Frontal cortex (tissue), 3 donors: ENCODE measurements at regions not wholly inside any gene's neighbourhood (a gene's known extent, or its start where the extent isn't known, plus 50 kb on each side); places are given as distances from the start of the nearest gene placed in this dataset.
A peak's percentile ranks its signal among the peaks of the same experiment; 100 is the strongest.

Source experiments
- DNase-seq, 2 donors: peaks; one replicate each; pipeline ENCODE4 v3.0.0; 2012; ENCODE audit warnings: low spot score in 2 of 2
- FAIRE-seq: peaks from 2 replicates; lab custom pipeline; 2012; peaks lifted over from hg19 to GRCh38; lab: Jason Lieb, UNC
- donor health status: control.
- donor health status: control.
- donor health status: control.

GRCh38 chr6:113140721-113141120 lies 716.4 kb upstream of the MARCKS start:
- FAIRE-seq (no peak), DNase-seq (no peak)

DNA sequence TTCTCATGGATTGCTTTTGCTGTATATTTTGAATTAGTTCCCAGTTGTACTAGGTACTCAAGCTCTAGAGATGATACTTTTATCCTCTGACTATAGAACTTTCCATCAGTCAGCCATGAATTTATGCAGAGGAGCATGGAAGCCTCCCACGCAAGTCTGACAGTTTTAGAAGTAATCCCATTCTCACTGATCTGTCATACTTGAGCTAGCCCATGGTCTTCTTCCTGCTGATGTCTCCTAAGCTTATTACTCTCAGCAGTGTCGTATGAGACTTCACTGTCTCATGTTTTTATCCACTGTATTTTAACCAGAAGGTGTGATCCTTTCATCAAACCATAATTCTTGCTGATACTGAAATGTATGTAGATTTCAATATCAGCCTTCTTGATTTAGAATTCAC lies 715.2 kb upstream of the MARCKS start:
- DNase-seq (no peak), FAIRE-seq (no peak)

DNA sequence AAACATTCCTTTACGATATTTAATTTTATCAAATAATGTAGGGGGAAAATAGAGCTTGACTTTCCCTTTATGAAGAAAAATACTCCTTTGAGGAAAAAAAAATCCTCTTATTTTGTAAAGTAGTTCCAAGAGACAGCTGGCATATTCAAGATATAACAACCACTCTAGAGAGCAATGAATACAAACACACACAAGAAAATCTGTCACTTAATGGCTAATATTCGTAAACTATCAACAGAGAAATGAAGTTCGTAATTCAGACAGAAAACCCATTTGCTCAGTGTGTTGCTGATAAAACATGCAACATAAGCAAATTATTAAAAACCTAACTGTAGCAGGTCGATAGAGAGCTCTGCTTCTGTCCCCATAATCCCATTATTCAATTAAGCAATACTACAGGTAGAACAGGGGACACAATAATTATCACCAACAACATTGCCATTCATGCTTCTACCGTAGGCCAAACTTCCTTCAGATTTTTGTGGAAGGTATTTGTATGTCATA lies 714.4 kb upstream of the MARCKS start:
- DNase-seq (no peak), FAIRE-seq (no peak)

DNA sequence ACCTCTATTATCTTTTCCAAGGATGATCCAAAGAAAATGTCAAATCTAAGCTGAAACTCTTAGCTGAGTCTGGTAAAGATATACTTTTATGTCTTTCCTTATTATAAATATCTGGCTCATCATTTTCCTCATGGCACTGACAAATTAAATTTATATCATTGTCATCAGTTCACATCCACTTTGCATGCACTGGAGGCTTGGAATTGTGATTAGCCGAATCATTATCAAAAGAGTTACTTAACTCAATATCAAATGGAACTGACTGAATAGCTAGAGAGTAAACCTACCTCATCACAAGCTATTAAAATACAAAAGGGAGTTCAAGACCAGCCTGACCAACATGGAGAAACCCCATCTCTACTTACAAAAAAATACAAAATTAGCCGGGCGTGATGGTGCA lies 713.9 kb upstream of the MARCKS start:
- DNase-seq = no peak
- FAIRE-seq = no peak

- DNase-seq (no peak), FAIRE-seq (no peak)
Measured at GRCh38 chr6:113144117-113144516, 713.0 kb upstream of the MARCKS start.

DNA sequence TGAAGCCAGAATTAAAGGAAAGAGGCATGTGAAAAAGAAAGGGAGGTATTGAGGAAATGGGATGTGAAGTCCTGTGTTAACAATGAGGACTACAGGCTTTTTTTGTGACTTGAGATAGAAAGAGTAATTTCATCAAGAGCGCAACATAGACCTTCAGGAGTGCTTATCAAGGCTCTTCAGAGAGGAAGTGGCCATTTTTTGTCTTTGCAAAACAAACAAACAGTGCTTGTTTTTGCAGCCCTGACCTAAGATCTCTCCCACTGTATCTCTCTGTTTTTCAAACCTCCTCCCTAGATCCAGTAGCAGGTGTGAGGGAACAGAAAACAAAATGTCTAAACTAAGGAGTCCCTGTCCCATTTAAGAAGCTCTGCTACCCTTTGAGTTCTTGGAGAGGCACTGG lies 710.3 kb upstream of the MARCKS start:
- no peak for FAIRE-seq
- DNase-seq = no peak

GRCh38 chr6:113147544-113147943 lies 709.6 kb upstream of the MARCKS start:
- FAIRE-seq (no peak), DNase-seq (no peak)

- DNase-seq (no peak), FAIRE-seq (no peak)
Measured at GRCh38 chr6:113148566-113148965, 708.6 kb upstream of the MARCKS start.

- FAIRE-seq = no peak
- DNase-seq = no peak
Measured at GRCh38 chr6:113149511-113149910, 707.6 kb upstream of the MARCKS start.

GRCh38 chr6:113160306-113161017 lies 696.7 kb upstream of the MARCKS start:
- FAIRE-seq (no peak), DNase-seq (no peak)

DNA sequence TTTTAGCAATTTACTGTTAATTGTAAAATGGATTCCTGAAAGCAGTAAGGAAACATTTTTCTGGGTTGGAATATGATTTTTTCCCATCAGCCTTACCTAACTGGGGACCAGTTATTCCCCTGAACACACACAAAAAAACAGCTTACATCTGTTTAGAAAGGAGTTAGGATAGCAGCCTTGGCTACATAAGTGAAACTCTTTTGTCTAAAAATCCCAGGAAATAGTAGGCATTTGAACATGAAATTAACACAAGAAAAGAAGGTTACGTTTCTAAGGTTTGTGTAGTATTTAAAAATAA lies 696.2 kb upstream of the MARCKS start:
- no peak for FAIRE-seq

GRCh38 chr6:113162739-113163138 lies 694.4 kb upstream of the MARCKS start:
- FAIRE-seq (peak; percentile 72), DNase-seq (no peak)

More for the DNA sequence above, 696.2 kb upstream of the MARCKS start:
- no peak for DNase-seq

GRCh38 chr6:113168057-113168456 lies 689.1 kb upstream of the MARCKS start:
- FAIRE-seq (no peak), DNase-seq (no peak)

- no peak for DNase-seq
- no peak for FAIRE-seq
Measured at GRCh38 chr6:113169484-113169883, 687.7 kb upstream of the MARCKS start.

GRCh38 chr6:113170454-113170853 lies 686.7 kb upstream of the MARCKS start:
- FAIRE-seq = no peak
- DNase-seq = no peak

DNA sequence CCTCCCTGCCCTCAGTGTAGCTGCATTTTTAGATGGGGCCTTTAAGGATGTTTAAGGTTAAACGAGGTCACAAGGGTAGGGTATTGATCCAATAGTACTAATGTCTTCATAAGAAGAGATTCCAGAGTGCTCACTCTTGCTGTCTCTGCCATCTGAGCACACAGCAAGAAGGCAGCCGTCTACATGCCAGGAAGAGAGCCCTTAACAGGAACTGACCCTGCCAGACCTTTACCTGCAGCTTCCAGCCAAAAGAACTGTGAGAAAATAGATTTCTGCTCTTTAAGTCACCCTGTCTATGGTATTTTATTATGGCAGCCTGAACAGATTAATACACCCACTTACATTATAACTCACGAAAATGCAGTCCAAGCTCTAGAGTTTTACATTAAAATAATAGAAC lies 685.3 kb upstream of the MARCKS start:
- no peak for FAIRE-seq
- no peak for DNase-seq

- peak; percentile 13 to 18 for DNase-seq
- peak; percentile 93 for FAIRE-seq
Measured at GRCh38 chr6:113172531-113172966, 684.6 kb upstream of the MARCKS start.

GRCh38 chr6:113178349-113178748 lies 678.8 kb upstream of the MARCKS start:
- DNase-seq (no peak), FAIRE-seq (no peak)

- no peak for DNase-seq
- no peak for FAIRE-seq
Measured at GRCh38 chr6:113181164-113181563, 676.0 kb upstream of the MARCKS start.

DNA sequence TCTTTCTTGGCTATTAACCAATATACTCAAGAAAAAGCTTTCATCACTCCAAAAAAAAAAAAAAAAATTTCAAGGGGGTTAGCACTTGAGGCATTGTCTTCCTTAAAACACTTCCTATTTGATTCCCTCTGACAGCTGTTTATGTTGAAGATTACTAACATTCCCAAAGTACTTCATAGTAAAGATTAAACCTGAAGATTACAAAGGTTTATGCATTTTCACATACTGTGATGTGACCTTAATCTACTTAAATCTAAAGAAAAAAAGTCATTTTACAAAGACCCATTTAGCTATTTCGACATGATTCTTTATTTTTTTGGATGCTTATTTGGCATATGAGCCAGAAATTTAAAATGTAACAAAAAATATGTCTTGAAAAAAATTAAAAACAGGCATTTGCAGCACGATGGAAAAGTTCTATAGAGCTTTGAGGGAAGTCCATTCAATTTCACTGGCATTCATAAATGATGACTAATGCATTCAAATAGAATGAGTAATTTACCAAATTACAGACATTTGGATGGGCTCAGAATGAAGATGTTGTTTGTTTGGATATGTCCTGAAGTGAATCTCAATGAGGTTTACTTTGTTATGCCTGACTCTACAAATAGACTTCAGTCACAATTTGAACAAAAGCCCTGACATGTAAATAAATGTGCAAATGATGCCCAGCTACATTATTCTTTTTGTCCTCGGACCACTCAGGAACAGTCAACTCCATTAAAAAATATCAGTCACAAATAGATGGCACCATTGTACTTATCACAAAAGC lies 674.6 kb upstream of the MARCKS start:
- peak; percentile 4 to 12 for DNase-seq
- FAIRE-seq = peak; percentile 71

DNA sequence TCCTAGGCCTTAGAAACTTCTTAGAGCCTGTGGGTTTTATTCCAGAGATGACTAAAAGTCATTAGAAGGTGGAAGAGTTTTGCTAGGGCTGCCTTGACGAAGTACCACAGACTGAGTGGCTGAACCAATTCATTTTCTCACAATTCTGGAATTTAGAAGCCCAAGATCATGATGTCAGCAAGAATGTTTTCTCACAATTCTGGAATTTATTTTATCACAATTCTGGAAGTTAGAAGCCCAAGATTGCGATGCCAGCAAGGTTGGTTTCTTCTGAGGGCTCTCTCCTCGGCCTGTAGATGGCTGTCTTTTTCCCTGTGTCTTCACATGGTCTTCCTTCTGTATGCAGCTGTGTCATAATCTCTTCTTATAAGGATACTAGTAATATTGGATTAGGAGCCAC lies 672.9 kb upstream of the MARCKS start:
- no peak for DNase-seq
- FAIRE-seq = no peak
